ENCODE measurements at regions not wholly inside any gene's neighbourhood (a gene's known extent, or its start where the extent isn't known, plus 50 kb on each side); places are given as distances from the start of the nearest gene placed in this dataset.

DNA sequence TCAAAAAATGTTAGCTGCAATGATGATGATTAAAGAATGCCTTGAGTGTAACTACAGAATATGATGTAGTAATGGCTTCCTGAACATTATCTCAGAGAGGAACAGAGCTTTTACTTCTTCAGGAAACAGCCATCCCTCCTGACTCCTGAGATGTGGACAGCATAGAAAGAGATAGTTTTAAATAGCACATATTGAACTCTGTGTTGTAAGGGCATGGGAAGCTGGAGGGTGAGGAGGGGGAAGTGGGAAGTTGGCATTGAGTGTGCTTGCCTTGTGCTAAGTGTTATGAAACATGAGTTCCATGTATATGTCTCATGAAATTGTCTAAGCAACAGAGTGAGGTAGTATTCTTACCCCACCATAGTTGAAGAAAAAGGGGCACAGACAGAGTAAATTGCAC lies 161.5 kb upstream of the SLC28A3 start:
- TF ChIP-seq, protein P1, sequence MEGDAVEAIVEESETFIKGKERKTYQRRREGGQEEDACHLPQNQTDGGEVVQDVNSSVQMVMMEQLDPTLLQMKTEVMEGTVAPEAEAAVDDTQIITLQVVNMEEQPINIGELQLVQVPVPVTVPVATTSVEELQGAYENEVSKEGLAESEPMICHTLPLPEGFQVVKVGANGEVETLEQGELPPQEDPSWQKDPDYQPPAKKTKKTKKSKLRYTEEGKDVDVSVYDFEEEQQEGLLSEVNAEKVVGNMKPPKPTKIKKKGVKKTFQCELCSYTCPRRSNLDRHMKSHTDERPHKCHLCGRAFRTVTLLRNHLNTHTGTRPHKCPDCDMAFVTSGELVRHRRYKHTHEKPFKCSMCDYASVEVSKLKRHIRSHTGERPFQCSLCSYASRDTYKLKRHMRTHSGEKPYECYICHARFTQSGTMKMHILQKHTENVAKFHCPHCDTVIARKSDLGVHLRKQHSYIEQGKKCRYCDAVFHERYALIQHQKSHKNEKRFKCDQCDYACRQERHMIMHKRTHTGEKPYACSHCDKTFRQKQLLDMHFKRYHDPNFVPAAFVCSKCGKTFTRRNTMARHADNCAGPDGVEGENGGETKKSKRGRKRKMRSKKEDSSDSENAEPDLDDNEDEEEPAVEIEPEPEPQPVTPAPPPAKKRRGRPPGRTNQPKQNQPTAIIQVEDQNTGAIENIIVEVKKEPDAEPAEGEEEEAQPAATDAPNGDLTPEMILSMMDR (IDR thresholded peaks at IDR 0.05; ENCODE audit: low read depth, low read length): no peak
- TF ChIP-seq POLR2A (IDR thresholded peaks at IDR 0.05; ENCODE audit: extremely low read depth, insufficient read length): no peak
